Globus pallidus (tissue), 1 donor: ENCODE measurements at regions not wholly inside any gene's neighbourhood (a gene's known extent, or its start where the extent isn't known, plus 50 kb on each side); places are given as distances from the start of the nearest gene placed in this dataset.

Experiments used
- DNase-seq: peaks from one replicate; pipeline ENCODE4 v3.0.0-alpha.2; 2015; ENCODE audit warnings: low spot score

GRCh38 chr1:59150577-59151386 lies 146.1 kb upstream of the FGGY start:
- no peak for DNase-seq

DNA sequence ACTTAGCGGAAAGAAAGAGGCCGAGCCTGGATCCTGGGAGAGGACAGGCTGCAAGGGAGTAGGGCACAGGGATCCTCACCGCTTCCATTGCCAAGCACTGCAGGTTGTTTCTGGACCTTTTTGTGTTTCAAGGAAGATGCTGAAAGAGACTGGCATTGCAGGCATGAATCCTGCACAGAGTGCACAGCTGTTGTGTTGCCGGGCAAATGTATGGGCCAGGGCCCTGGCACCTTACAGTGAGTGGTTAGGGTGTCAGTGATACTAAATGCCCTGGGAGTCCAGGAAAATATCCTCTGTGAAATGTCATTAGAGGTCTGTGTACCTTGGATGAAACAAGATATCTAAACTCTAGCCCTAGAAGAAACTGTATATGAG lies 145.5 kb upstream of the FGGY start:
- DNase-seq = no peak

- DNase-seq = no peak
Observed at GRCh38 chr1:59151860-59152259, 145.0 kb upstream of the FGGY start.

- DNase-seq = no peak
Observed at GRCh38 chr1:59152511-59152910, 144.4 kb upstream of the FGGY start.

DNA sequence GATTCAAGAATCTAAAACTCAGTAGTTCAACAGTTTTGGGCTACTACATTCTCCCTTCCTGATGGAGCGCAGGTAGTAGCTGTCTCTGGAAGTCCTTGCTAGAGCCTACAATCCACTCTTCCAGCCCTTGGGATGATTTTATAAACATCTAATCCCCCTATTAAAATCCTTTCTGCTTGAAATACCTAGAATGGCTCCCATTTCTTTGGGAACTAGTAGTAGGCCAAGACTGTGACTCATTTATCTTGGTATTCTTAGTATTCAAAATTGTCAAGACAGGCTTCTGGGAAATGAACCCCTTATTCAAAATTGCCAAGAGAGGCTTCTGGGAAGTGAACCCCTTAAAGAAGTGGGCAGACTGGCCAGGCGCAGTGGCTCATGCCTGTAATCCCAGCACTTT lies 142.5 kb upstream of the FGGY start:
- DNase-seq = no peak

- no peak for DNase-seq
Observed at GRCh38 chr1:59155351-59155750, 141.5 kb upstream of the FGGY start.

DNA sequence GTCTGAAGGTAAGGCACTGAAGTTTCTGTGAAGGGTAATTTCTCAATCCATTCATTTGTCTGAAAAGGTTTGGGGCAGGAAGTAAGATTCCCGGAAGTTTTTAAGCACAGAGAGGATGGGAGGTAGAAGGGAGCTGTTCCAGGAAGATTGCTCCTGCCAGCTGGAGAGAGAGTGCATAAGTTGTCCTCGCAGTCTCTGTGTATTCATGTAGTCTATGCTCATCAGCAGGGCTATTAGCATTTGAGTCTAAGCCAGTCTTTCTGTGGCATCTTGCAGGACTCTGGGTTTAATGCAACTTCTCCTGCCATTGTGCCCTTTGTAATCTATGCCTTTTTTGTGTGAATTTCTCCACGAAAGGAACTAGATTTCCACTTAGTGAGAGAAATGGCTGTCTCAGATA lies 140.8 kb upstream of the FGGY start:
- no peak for DNase-seq

DNA sequence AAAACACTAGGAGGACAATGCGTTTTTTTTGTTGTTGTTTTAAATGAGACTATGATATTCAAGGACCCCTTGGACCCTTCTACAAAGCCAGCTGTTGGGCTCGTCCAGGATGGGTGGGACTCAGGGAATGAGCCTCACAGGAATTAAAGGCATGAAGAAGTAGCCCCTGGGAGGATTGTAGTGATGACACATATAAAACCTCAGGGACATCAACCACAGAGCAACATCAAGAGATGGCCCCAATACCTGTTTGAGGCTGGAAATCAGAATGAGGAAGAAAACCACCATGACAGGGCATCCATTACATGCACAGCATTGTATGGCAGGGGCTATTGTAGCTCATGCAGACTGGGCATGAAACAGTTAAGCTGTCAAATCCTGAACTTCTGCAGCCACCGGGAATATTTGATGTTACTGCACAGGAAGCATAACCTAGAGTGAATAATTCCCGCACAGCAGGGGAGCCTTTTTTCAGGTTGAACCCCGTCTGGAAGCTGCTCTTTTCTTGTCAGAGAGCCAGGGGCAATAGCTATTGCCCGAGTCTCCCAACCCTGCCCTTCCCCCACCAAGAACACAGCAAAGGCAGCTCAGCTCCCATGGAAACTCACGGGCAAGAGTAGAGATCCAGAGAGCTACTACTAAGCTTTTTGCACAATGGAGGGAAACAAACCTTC lies 140.2 kb upstream of the FGGY start:
- DNase-seq = no peak

GRCh38 chr1:59158321-59158720 lies 138.6 kb upstream of the FGGY start:
- no peak for DNase-seq

GRCh38 chr1:59159557-59160203 lies 137.2 kb upstream of the FGGY start:
- DNase-seq = no peak

GRCh38 chr1:59161136-59161535 lies 135.8 kb upstream of the FGGY start:
- no peak for DNase-seq

GRCh38 chr1:59162665-59163064 lies 134.2 kb upstream of the FGGY start:
- DNase-seq = no peak

DNA sequence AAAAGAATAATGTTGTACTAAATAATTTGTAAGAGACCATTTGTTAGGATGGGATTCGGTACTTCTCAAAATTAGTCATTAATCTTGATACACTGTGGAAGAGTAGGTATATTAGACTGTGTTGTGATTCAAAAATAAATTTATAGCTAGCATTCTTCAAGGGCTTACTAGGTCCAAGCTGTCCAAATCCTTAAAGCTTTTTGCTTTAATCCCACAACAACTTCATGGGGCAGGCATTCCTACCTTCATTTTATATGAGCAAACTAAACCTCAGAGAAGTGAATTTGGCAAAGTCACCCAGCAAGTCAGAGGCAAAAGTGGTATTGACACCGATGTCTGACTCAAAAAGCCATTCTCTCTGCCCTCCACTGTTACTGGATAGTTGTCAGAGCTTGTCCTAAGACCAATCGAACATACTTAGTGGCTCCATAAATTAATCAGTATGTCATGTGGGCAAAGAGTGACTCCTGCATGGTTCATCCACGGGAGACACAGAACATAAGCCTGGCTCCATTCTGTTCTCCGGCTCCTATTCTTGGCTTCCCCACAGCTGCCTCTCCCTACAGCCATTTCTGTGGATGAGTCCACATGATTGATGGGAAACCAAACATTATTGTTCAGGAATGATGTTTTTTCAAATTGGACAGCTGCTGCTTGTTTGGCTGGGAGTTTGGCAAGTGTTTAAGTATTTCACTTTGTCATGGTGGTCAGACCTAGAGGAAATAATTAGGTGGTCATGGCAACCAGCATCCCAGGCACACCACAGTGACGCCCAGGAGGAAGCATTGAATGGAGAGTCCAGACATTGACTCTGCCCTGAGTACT lies 133.4 kb upstream of the FGGY start:
- DNase-seq = no peak

- no peak for DNase-seq
Observed at GRCh38 chr1:59164371-59164770, 132.5 kb upstream of the FGGY start.

GRCh38 chr1:59165353-59165752 lies 131.5 kb upstream of the FGGY start:
- no peak for DNase-seq

DNA sequence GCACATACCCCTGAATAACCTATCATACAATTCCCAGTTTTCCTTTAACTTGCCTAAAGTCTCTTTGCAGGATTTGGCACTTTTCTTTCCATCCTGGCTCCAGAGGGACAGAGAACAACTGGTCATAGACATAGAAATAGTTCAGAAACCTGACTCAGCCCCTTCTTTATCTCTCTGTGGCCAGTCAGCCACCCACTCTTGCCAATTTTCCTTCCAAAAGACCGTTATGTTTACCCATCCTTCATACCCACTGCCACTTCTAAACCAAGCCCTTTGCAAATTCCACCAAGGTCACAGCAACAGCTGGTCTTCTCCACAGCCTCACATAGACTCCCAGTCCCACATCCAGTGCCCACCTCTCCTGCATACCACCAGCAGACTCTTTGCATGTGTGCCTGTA lies 127.2 kb upstream of the FGGY start:
- DNase-seq = no peak

DNA sequence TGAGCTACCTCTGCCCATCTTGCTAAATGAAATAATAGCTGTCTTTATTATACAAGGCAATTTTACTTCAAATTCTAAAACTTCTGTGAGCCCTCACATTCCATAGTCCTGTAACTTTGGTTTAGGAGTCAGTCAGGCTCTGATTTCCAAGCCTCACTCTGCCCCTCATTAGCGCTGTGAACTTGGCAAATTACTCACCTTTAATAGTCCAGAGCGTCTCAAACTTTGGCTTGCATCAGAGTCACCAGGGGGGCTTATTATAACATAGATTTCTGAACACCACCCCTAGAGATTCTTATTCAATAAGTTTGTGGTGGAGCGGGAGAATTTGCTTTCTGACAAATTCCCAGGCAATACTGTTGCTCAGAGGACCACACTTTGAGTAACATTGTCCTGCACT lies 126.2 kb upstream of the FGGY start:
- no peak for DNase-seq

- no peak for DNase-seq
Observed at GRCh38 chr1:59171788-59172187, 125.1 kb upstream of the FGGY start.

DNA sequence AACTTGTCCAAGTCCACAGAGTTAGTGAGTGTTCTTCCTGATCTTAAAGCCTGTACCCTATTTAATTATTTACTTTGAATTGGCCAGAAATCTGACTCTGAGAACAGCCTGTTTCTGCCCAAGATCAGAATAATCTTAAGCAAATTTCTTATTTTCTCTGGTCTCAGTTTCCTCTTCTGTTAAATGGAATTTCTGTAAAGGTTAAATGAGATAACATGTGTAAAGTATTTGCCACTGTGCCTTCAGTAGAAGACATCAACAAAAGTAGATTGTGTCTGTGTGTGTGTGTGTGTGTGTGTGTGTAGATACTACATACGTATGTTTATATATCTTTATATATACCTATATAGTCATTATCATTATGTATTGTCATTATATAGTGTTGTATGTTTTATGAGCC lies 124.2 kb upstream of the FGGY start:
- no peak for DNase-seq

DNA sequence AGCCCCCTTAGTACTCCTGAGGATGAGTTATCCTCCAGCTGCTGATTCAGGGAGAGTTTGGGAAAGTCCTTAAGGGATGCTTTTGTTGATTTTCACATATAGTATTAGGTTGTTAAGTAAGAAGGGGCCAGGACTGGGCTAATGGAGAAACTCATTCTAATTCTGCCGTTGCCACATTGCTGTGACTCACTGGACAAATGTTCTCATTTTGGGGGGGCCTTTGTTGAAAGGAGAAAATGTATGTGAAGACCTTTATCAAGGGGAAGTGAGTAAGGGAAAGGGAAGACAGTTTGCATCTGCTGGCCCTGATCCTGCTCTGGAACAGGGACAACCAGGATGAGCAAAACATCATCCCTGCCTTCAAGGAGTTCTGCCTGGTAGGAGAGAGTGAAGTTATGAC lies 123.2 kb upstream of the FGGY start:
- DNase-seq = no peak

GRCh38 chr1:59176471-59176870 lies 120.4 kb upstream of the FGGY start:
- DNase-seq = no peak

GRCh38 chr1:59177756-59178155 lies 119.1 kb upstream of the FGGY start:
- DNase-seq = no peak
